ENCODE measurements at regions not wholly inside any gene's neighbourhood (a gene's known extent, or its start where the extent isn't known, plus 50 kb on each side); places are given as distances from the start of the nearest gene placed in this dataset.

GRCh38 chr18:78244779-78245178 is 734.8 kb upstream of the SALL3 start:
- DNase-seq (ENCODE audit: low spot score), result no peak
- no peak for TF ChIP-seq CTCF (IDR thresholded peaks at IDR 0.05; ENCODE audit: extremely low read depth, insufficient read depth, missing control alignments)
- in situ Hi-C loops (cut with MboI; ENCODE audit: low pct_unique_long_range_greater_than_20kb, low sequenced_read_pairs, unreplicated experiment), result no loop called here

GRCh38 chr18:78245451-78245850 is 734.2 kb upstream of the SALL3 start:
- in situ Hi-C loops (cut with MboI; ENCODE audit: low pct_unique_long_range_greater_than_20kb, low sequenced_read_pairs, unreplicated experiment), result no loop called here
- TF ChIP-seq CTCF (IDR thresholded peaks at IDR 0.05; ENCODE audit: extremely low read depth, insufficient read depth, missing control alignments), result no peak

GRCh38 chr18:78246050-78246449 is 733.6 kb upstream of the SALL3 start:
- TF ChIP-seq CTCF (IDR thresholded peaks at IDR 0.05; ENCODE audit: extremely low read depth, insufficient read depth, missing control alignments), result no peak
- in situ Hi-C loops (cut with MboI; ENCODE audit: low pct_unique_long_range_greater_than_20kb, low sequenced_read_pairs, unreplicated experiment), result no loop called here

More at GRCh38 chr18:78245451-78245850, 734.2 kb upstream of the SALL3 start:
- DNase-seq (ENCODE audit: low spot score), result no peak

DNA sequence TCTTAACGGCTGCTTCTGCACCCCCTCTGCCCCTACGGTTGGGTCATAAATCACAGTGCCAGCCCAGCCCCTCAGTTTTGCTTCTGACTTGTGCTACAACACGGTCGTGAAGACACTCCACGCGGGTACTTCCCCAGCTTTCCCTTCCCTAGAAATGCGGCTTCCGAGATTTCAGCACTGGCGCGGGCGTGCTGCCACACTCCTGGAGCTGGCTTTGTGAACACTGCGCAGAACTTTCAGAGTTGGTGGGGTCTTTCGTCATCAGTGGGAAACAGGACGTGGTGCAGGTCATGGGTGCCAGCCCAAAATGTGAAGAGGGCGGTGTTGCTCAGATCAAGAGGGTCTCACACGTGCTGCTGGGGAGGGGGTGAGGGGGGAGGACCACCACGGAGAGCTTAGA is 733.0 kb upstream of the SALL3 start:
- no peak for DNase-seq (ENCODE audit: low spot score)
- TF ChIP-seq CTCF (IDR thresholded peaks at IDR 0.05; ENCODE audit: extremely low read depth, insufficient read depth, missing control alignments), result no peak
- in situ Hi-C loops (cut with MboI; ENCODE audit: low pct_unique_long_range_greater_than_20kb, low sequenced_read_pairs, unreplicated experiment), result no loop called here

More at GRCh38 chr18:78246050-78246449, 733.6 kb upstream of the SALL3 start:
- no peak for DNase-seq (ENCODE audit: low spot score)

DNA sequence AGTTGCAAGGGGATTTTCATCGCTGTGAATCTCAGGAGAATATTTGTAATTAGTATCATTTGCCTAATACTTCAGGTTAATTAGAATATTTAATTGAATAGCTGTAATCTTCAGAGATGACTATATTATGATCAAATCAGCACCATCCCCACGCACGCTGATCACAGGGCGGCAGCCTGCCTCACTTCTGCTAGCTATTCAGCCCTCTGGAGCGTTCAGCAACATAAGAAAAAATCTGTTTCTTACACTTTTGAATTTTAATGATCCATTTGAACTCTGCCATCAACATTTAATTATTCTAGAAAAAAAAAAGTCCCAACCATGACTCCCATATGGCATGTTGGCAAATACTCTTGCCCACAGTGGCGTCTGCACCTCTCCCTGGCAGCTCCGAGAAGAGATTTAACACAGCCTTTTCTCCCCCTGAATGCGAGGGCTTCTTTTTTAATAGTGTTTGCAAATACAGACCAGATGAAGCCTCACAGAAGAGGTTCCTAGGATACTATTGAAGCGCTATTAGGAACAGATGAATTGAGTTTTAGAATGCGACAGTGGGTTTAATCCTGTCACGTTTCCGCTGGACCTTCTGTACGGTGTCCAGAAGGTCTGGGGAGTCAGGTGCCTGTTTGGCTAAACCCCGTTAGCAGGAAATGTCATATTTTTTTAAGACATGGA is 731.9 kb upstream of the SALL3 start:
- in situ Hi-C loops (cut with MboI; ENCODE audit: low pct_unique_long_range_greater_than_20kb, low sequenced_read_pairs, unreplicated experiment), result no loop called here
- DNase-seq (ENCODE audit: low spot score), result no peak
- TF ChIP-seq CTCF (IDR thresholded peaks at IDR 0.05; ENCODE audit: extremely low read depth, insufficient read depth, missing control alignments), result no peak

DNA sequence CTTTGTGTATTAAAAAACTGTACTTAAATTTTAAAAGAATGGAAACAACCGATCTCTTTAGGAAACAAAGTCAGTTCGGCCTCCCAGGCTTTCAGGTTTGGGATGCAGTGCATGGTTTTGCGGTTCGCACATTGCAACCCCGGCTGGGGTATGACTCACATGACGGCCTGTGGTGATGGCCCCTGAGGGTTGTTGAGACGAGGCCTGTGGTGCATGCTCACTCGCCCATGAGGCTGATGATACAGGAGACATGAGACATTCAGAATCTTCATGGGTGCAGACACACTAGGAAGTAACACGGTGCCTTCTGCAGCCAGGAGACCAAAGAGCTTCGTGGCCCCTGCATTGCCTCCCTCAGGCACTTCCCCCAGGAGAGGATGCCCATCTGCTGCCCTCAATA is 724.6 kb upstream of the SALL3 start:
- TF ChIP-seq CTCF (IDR thresholded peaks at IDR 0.05; ENCODE audit: extremely low read depth, insufficient read depth, missing control alignments), result no peak
- in situ Hi-C loops (cut with MboI; ENCODE audit: low pct_unique_long_range_greater_than_20kb, low sequenced_read_pairs, unreplicated experiment), result no loop called here
- DNase-seq (ENCODE audit: low spot score), result no peak
